GM21786 (cell line): ENCODE measurements at regions not wholly inside any gene's neighbourhood (a gene's known extent, or its start where the extent isn't known, plus 50 kb on each side); places are given as distances from the start of the nearest gene placed in this dataset.

ENCODE experiments used
- ATAC-seq: cut with Tn5 transposase; IDR thresholded peaks from one replicate; pipeline ENCODE4 v1.9.1; 2021; ENCODE audit not compliant: unreplicated experiment

DNA sequence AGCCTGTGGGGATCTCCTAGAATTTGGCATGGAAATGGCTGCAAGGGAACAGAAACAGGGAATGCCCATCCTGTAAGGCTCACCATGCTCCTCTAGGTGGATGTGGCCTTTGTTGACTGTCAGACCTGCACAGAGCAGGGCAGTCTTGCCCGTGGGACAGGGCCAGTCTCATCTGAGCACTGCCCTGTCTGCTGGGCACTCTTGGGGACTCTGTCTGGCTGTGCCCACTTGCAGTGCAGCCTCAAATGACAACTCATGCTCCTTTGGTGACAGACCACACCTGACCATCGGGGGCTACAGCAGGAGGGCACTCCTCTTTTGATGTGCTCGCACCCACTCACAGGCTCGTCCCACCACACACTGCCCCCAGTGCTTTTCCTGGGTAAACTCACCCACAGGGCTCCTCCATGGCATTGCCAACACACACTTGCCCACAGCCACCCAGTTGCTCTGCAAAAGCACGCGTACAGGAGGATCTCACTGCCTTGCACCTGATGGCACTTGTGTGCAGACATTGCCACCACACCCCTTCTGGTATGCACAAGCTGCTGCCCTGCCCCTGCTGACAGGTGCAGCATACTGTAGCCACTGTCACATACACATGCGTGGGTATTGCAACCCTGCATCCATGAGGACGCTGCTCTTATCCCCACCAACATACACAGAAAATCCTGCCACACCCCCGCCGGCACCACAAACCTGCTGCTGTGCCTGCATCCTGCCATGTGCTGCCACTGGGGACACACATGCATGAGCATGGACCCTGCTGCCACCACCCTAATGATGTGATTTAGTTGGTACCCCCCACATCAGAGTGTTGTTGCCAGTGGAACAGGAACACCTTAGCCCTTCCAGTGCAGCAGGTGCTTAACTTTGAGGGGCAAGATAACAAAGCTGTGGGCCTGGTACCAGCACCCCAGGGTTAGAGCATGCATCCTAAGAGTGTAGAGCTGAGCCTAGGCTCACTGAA, 100.1 kb upstream of the ARHGEF9 start:
- ATAC-seq = no peak

DNA sequence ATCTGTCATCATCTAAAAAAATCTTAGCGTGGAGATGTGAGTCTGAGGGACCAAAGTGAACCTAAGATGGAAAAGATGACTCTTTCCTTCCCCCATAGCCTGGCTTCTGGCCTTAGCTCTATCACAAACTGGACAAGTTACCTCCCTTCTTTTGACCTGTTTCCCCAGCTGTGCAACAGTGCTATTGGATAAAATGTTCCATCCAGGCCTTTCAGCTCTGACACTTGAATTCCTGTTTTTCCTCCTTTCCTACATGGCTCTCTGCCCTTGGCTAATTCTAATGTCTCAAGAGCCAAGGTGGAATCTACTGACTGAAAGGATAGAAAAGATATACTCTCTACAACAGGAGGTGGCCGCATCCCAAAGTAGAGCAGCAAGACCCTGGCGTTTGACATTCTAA, 84.5 kb upstream of the ARHGEF9 start:
- no peak for ATAC-seq

DNA sequence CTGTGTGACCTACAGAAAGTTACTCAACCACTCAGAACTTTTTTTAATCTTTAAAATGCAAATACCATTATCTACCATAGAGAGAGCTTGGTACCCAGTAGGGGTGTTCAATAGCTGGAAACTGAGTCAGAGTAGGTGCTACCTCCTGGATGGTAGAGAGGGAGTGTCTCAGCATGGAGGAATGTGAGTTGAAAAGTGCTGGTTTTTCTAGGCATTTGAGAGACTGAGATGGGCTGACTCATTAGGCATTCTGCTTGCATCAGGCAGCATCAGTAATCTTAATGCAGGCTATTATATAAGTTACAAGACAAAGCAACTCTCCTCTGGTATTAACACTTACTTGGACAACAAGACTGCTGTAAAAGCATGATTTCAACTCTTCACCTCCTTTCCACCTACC, 70.9 kb upstream of the ARHGEF9 start:
- ATAC-seq = no peak

DNA sequence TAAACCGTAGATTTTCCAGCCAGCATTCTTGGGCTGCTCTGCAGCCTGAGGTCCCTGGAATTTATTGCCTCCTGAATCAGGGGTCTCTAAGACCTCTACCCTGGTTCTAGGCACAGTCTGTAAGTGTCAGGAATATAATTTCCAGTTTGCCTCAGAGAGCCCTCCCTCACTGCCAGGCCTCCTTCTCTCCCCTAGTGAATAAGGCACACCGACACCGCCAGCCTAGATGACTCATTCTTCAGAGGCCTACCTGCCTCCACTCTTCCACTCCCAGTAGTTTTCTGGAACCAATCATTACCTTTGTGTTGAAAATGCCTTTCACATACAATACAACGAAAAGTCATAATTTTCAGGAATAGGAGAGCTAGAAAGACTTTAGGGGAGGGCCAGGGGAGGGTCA, 50.3 kb upstream of the ARHGEF9 start:
- no peak for ATAC-seq
